Prostate gland (tissue), 2 donors: ENCODE measurements at regions not wholly inside any gene's neighbourhood (a gene's known extent, or its start where the extent isn't known, plus 50 kb on each side); places are given as distances from the start of the nearest gene placed in this dataset.

Source experiments
- POLR2A ChIP-seq: fragments of 450-650 bp; IDR thresholded peaks from one replicate; pipeline ENCODE4 v1.6.1; 2016; ENCODE audit warnings: antibody characterized with exemption, mild to moderate bottlenecking
- TF ChIP-seq, protein P1 (sequence below), 4 experiments: fragments of 200-600 bp in 2 of 4; fragments of 450-650 bp in 2 of 4; sonication (generic) in 2 of 4; IDR thresholded peaks; 1 replicate in 3 of 4; 2 replicates in 1 of 4; pipeline ENCODE4 v1.5.1; 2016 to 2019; ENCODE audit warnings: antibody characterized with exemption in 4 of 4, mild to moderate bottlenecking in 2 of 4, moderate library complexity in 2 of 4

DNA sequence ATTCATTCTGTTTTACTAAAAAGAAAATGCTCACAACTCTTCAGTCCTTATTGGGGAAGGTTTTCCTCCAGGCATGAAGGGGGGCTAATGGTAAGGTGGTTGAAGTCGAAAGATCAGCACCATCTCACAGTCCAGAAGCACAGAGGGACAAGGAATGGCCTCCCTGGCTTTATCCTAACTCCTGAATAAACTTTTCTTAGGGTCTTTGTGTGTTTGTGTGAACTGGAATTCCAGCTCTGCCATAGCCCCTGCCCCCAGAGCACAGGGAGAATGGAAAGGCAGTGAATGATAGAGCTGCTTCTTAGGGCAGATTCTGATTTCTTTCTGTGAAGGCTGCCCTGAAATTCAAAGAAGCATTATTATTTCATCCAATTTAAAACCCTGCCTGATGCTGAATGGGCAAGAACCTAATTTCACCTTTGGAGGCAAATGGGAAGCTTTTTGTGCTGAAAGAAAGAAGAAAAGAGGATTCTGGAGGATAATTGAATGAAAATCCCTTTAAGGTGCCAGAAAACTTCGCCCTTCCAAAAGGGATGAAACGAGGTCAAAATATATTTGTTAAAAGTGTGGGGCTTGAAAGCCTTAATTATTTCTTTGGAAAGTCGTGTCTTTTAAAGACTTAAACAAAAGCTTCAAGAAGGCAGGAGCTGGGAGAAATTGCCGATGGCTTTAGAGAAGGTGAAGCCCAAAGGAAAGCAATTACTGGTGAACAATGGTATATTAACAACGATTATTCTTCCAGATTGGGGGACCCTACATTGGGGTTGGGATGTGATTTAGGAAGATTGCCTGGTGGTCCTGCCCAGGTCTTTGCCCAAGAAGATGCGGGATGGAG lies 259.9 kb upstream of the RGMA start:
- TF ChIP-seq, protein P1, sequence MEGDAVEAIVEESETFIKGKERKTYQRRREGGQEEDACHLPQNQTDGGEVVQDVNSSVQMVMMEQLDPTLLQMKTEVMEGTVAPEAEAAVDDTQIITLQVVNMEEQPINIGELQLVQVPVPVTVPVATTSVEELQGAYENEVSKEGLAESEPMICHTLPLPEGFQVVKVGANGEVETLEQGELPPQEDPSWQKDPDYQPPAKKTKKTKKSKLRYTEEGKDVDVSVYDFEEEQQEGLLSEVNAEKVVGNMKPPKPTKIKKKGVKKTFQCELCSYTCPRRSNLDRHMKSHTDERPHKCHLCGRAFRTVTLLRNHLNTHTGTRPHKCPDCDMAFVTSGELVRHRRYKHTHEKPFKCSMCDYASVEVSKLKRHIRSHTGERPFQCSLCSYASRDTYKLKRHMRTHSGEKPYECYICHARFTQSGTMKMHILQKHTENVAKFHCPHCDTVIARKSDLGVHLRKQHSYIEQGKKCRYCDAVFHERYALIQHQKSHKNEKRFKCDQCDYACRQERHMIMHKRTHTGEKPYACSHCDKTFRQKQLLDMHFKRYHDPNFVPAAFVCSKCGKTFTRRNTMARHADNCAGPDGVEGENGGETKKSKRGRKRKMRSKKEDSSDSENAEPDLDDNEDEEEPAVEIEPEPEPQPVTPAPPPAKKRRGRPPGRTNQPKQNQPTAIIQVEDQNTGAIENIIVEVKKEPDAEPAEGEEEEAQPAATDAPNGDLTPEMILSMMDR (IDR thresholded peaks at IDR 0.05), result no peak
- no peak for TF ChIP-seq POLR2A
